Thyroid gland (tissue), 4 donors: ENCODE measurements at regions not wholly inside any gene's neighbourhood (a gene's known extent, or its start where the extent isn't known, plus 50 kb on each side); places are given as distances from the start of the nearest gene placed in this dataset.

Experiments
- DNase-seq, 2 donors: peaks; one replicate each; pipeline ENCODE4 v3.0.0-alpha.2; 2019
- H3K27ac ChIP-seq, 3 donors: fragments of 200-600 bp; sonication (generic); 1 replicate in 2 of 3; 2 replicates in 1 of 3; pipeline ENCODE4 v1.5.1; 2016 to 2019; ENCODE audit warnings: mild to moderate bottlenecking in 1 of 3, moderate library complexity in 1 of 3
- H3K27me3 ChIP-seq: fragments of 200-600 bp; sonication (generic); one replicate; pipeline ENCODE4 v1.5.1; 2019
- H3K36me3 ChIP-seq, 2 donors: fragments of 200-600 bp; sonication (generic); one replicate each; pipeline ENCODE4 v1.5.1; 2016 to 2019
- H3K4me1 ChIP-seq, 2 donors: fragments of 200-600 bp; sonication (generic); one replicate each; pipeline ENCODE4 v1.5.1; 2017 to 2019
- H3K4me3 ChIP-seq, 3 donors: fragments of 200-600 bp; sonication (generic); replicated peaks in 1 of 3; 1 replicate in 2 of 3; 2 replicates in 1 of 3; pipeline ENCODE4 v1.5.1; 2016; ENCODE audit warnings: mild to moderate bottlenecking in 1 of 3
- H3K9me3 ChIP-seq: fragments of 200-600 bp; sonication (generic); one replicate; pipeline ENCODE4 v1.5.1; 2017
- POLR2A ChIP-seq, 2 donors: fragments of 450-650 bp; IDR thresholded peaks; one replicate each; pipeline ENCODE4 v1.6.1; 2017; ENCODE audit warnings: antibody characterized with exemption in 2 of 2, mild to moderate bottlenecking in 2 of 2, moderate library complexity in 1 of 2
- WGBS, 2 donors: methylation state at CpG; one replicate each; pipeline ENCODE4 v1.1.5; 2017; 5-methylcytosine and 5-hydroxymethylcytosine counted together
- intact Hi-C: fragments of 100-400 bp; cut with DNase I; formaldehyde crosslinking; loops from one replicate; pipeline ENCODE4 v1.15.1; 2023
- TF ChIP-seq, protein P1 (sequence below), 6 experiments: fragments of 200-600 bp in 3 of 6; fragments of 450-650 bp in 3 of 6; sonication (generic) in 3 of 6; IDR thresholded peaks; one replicate each; pipeline ENCODE4 v1.5.1; 2016 to 2019; ENCODE audit warnings: antibody characterized with exemption in 6 of 6, mild to moderate bottlenecking in 2 of 6, inconsistent platforms in 1 of 6, moderate library complexity in 1 of 6

DNA sequence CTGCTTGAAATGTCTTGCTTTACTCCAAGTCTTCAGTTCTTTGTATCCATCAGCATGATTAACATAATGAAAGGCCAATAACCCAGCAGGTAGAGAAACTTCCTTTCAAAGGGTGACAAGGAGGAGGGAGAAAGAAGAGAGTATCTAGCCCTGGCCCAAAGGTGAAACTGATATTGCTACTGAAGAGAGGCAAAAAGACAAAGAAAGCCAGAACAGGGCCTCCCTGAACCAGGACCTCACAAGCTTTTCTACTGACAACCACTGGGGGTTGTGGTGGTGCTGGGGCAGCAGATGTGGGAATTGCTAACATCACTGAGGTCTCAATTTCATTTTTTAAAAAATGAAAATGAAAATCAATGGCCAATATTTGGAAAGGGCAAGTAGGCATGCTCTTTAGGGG lies 234.1 kb downstream of the RSL24D1 start:
- H3K9me3 ChIP-seq, result no peaks in the 10 kb centered on the region
- no peak for TF ChIP-seq POLR2A (IDR thresholded peaks at IDR 0.05)
- TF ChIP-seq, protein P1, sequence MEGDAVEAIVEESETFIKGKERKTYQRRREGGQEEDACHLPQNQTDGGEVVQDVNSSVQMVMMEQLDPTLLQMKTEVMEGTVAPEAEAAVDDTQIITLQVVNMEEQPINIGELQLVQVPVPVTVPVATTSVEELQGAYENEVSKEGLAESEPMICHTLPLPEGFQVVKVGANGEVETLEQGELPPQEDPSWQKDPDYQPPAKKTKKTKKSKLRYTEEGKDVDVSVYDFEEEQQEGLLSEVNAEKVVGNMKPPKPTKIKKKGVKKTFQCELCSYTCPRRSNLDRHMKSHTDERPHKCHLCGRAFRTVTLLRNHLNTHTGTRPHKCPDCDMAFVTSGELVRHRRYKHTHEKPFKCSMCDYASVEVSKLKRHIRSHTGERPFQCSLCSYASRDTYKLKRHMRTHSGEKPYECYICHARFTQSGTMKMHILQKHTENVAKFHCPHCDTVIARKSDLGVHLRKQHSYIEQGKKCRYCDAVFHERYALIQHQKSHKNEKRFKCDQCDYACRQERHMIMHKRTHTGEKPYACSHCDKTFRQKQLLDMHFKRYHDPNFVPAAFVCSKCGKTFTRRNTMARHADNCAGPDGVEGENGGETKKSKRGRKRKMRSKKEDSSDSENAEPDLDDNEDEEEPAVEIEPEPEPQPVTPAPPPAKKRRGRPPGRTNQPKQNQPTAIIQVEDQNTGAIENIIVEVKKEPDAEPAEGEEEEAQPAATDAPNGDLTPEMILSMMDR (IDR thresholded peaks at IDR 0.05), result no peak
- no peaks in the 10 kb centered on the region for H3K27me3 ChIP-seq
- H3K4me3 ChIP-seq, result no peak overlapping the region
- intact Hi-C loops, result no loop called here
- H3K27ac ChIP-seq, result no peak overlapping the region
- H3K36me3 ChIP-seq, result no peaks in the 10 kb centered on the region
- DNase-seq, result no peak
- no peaks in the 10 kb centered on the region for H3K4me1 ChIP-seq

DNA sequence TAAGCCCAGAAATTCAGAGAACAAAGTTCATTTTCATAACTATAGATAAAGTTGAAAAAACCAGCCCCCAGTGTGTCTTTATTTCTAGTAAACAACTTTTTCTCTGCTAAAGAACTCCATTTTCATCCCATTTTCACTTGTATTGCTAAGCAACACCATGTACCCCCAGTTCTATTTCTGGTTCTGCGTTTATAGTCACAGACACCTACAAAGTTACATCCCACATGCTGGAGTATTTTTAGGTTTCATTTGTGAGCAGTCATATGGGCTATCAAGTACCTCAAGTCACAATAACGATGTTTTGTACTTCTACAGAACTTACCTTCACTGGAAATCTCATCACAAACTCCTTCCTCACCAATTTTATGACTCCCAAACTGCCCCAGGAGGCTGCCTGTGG lies 236.5 kb downstream of the RSL24D1 start:
- WGBS, 2 donors, result 78 to 79% methylated on average over 2 of the region's 2 CpGs
- Histone ChIP-seq H3K4me3 (no peak overlapping the region), H3K9me3 (no peaks in the 10 kb centered on the region), H3K4me1 (no peaks in the 10 kb centered on the region), H3K36me3 (no peaks in the 10 kb centered on the region), H3K27ac (no peak overlapping the region), H3K27me3 (no peaks in the 10 kb centered on the region)
- TF ChIP-seq POLR2A (IDR thresholded peaks at IDR 0.05), result no peak
- TF ChIP-seq, protein P1 (IDR thresholded peaks at IDR 0.05), result no peak
- DNase-seq, result no peak
- intact Hi-C loops, result no loop called here

DNA sequence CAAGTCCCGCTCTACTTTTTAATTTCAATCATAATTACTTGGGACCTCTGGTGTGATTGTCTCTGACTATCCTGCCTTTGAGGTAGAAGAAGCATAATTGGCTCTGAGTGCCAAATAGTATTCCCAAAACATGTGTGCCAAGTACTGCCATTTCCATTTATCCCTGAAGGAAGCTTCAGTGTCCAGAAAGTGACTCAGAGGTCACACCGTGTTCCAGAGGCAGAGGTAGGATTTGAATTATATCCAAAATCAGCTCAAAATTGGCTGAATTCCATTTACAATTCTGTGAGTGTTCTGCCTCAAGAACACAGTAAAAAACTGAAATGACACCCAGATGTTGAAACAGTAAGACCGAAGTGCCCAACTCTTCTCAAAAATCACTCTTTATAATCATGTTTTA lies 255.3 kb downstream of the RSL24D1 start:
- Histone ChIP-seq H3K27ac (no peak overlapping the region), H3K36me3 (no peaks in the 10 kb centered on the region), H3K4me1 (no peaks in the 10 kb centered on the region), H3K9me3 (no peaks in the 10 kb centered on the region), H3K4me3 (no peak overlapping the region), H3K27me3 (no peaks in the 10 kb centered on the region)
- intact Hi-C loops, result no loop called here
- WGBS, 2 donors, result 51 to 65% methylated on average over 3 of the region's 3 CpGs
- TF ChIP-seq POLR2A (IDR thresholded peaks at IDR 0.05), result no peak
- TF ChIP-seq, protein P1 (IDR thresholded peaks at IDR 0.05), result no peak
- DNase-seq, result no peak

DNA sequence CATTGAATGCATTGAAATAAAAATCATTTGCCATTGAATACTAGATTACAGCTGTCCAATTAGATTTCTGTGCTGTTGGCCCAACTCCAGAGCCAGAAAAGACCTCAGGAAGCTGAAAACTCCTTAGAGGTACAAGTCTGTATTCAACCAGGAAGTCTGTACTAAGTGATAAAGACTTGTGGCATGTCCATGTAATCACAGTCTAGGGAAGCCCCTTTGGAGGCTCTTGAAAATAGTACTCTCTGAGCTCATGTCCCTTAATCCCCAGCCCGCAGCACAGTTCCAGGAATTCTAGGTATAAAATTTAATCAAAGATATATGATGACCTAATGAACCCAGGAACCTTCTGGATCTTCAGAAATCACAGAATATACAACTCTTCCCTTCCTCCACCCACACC lies 279.4 kb downstream of the RSL24D1 start:
- Histone ChIP-seq H3K27ac (no peak overlapping the region), H3K27me3 (no peaks in the 10 kb centered on the region), H3K4me3 (no peak overlapping the region), H3K4me1 (no peaks in the 10 kb centered on the region), H3K36me3 (no peaks in the 10 kb centered on the region), H3K9me3 (no peaks in the 10 kb centered on the region)
- TF ChIP-seq, protein P1 (IDR thresholded peaks at IDR 0.05), result no peak
- TF ChIP-seq POLR2A (IDR thresholded peaks at IDR 0.05), result no peak
- 55 to 64% methylated on average over 1 of the region's 1 CpG for WGBS, 2 donors
- intact Hi-C loops, result no loop called here
- DNase-seq, result no peak

DNA sequence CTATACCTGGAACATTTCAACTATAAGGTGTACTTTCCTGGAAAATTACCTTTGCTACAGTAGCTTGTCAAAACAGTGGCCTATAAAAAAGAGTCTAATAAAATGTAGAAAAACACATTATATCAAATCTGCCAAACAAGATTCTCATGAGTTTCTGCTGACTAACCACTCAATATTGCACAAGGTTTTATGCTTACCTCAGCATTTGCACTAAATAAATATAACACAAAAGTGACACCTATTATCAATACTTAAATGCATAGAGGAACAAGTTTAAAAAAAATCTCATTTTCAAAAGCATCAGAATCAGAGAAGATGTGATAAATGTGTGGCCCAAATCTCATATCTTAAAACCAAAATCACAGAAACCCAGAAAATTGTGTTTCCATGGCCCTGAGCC lies 281.4 kb downstream of the RSL24D1 start:
- Histone ChIP-seq H3K4me1 (no peaks in the 10 kb centered on the region), H3K27me3 (no peaks in the 10 kb centered on the region), H3K36me3 (no peaks in the 10 kb centered on the region), H3K9me3 (no peaks in the 10 kb centered on the region), H3K27ac (no peak overlapping the region), H3K4me3 (no peak overlapping the region)
- TF ChIP-seq, protein P1 (IDR thresholded peaks at IDR 0.05), result no peak
- TF ChIP-seq POLR2A (IDR thresholded peaks at IDR 0.05), result no peak
- DNase-seq, result no peak
- intact Hi-C loops, result no loop called here
